GM06990 (cell line): ENCODE measurements at regions not wholly inside any gene's neighbourhood (a gene's known extent, or its start where the extent isn't known, plus 50 kb on each side); places are given as distances from the start of the nearest gene placed in this dataset.
"Not testable (repeated sequence)": the region's sequence is repeated elsewhere in the genome, so short reads cannot be mapped to it uniquely, and the experiment has no call there.

Experiments used
- DNase-seq: peaks from one replicate; pipeline ENCODE4 v3.0.0-alpha.2; 2011; ENCODE audit not compliant: insufficient read length; ENCODE audit errors: extremely low read depth
- H3K27me3 ChIP-seq: replicated peaks from 2 replicates; pipeline ENCODE4 v1.6.0; 2011; ENCODE audit warnings: low read length; ENCODE audit not compliant: control insufficient read depth, insufficient read depth
- H3K36me3 ChIP-seq: 2 replicates; pipeline ENCODE4 v1.5.1; 2011; ENCODE audit warnings: low read length; ENCODE audit not compliant: control insufficient read depth, insufficient read depth
- H3K4me3 ChIP-seq: replicated peaks from 2 replicates; pipeline ENCODE4 v1.5.1; 2011; ENCODE audit warnings: low read depth, mild to moderate bottlenecking, control low read depth, low read length
- TF ChIP-seq, protein P1 (sequence below): IDR thresholded peaks from 2 replicates; pipeline ENCODE4 v1.5.1; 2011; ENCODE audit warnings: low read length, control low read depth, mild to moderate bottlenecking, inconsistent platforms; ENCODE audit not compliant: insufficient read depth, poor library complexity, severe bottlenecking

DNA sequence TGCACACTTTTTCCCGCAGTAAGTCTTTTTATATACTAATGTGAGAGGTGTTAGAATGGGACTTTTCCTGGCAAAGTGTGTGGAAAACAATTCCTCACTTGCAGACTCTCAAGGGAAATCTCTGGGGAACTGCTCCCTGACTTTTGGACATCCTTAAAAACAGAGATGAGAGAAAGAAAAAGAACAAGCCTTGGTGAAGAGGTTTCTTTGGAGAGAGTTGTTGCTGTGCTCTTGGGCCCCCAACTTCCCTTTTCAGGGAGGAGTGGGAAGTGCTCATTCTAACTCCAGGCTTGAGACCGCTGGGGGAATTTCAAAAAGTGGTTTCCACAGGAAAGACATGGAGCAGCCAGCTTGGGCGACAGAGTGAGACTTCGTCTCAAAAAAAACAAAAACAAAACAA lies 142.6 kb upstream of the SPRED2 start:
- no peaks in the 10 kb centered on the region for H3K27me3 ChIP-seq
- TF ChIP-seq, protein P1, sequence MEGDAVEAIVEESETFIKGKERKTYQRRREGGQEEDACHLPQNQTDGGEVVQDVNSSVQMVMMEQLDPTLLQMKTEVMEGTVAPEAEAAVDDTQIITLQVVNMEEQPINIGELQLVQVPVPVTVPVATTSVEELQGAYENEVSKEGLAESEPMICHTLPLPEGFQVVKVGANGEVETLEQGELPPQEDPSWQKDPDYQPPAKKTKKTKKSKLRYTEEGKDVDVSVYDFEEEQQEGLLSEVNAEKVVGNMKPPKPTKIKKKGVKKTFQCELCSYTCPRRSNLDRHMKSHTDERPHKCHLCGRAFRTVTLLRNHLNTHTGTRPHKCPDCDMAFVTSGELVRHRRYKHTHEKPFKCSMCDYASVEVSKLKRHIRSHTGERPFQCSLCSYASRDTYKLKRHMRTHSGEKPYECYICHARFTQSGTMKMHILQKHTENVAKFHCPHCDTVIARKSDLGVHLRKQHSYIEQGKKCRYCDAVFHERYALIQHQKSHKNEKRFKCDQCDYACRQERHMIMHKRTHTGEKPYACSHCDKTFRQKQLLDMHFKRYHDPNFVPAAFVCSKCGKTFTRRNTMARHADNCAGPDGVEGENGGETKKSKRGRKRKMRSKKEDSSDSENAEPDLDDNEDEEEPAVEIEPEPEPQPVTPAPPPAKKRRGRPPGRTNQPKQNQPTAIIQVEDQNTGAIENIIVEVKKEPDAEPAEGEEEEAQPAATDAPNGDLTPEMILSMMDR, result no peak
- no peak for DNase-seq
- no peaks in the 10 kb centered on the region for H3K36me3 ChIP-seq
- no peak overlapping the region for H3K4me3 ChIP-seq

DNA sequence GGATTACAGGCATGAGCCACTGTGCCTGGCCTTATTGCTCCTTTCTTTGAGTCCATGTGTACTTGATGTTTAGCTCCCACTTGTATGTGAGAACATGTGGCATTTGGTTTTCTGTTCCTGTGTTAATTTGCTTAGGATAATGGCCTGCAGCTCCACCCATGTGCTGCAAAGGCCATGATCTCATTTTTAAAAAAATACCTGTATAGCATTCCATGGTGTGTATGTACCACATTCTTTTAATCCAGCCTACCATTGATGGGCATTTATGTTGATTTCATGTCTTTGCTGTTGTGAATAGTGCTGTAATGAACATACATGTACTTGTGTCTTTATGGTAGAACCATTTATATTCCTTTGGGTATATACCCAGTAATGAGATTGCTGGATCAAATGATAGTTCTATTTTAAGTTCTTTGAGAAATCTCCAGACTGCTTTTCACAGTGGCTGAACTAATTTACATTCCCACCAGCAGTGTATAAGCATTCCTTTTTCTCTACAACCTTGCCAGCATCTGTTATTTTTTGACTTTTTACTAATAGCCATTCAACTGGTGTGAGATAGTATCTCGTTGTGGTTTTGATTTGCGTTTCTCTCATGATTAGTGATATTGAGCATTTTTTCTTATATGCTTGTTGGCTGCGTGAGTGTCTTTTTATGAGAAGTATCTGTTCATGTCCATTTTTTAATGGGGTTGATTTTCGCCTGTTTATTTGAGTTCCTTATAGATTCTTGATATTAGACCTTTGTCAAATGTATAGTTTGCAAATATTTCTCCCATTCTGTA lies 136.4 kb upstream of the SPRED2 start:
- H3K27me3 ChIP-seq, H3K36me3 ChIP-seq, H3K4me3 ChIP-seq, DNase-seq: not testable (repeated sequence)

DNA sequence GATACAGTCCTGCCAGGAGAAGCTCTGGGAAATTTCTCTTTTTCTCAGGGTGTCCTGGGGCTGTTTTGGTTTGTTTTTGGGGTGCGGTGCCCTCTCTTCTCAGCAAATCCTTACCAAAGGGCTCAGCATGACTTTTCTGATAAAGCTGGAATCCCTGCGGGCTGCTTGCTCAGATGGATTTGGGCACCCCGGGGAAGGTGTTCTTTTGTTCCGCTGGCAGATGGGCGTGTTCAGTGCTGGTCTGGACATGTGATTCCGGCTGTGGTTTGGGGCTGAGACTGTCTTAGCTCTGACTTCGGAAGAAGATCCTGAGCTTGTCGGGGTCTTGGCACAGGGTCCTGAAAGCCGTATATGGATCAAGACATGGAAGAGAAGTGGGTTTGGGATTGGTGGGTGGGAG lies 134.2 kb upstream of the SPRED2 start:
- no peak for DNase-seq
- no peaks in the 10 kb centered on the region for H3K36me3 ChIP-seq
- H3K4me3 ChIP-seq, result no peak overlapping the region
- H3K27me3 ChIP-seq, result no peaks in the 10 kb centered on the region
- TF ChIP-seq, protein P1, result no peak

DNA sequence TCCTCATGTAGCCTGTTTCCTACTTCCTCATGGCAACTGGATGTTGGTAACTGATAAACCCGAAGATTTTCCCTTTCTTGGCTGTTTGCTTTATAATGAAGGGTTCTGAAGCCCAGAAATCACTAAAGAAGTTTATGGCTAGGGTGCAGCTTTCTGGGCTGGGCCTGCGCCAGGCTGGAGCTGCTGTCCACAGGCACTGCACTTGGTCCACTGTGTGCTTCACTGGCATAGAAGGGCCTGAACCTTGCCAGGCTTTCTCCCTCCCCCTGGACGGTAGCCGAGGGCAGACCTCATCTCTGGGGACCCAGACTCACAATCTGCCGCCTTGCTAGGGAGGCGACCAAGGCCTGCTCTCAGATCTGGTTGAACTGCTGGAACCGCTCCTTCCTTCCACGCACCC lies 133.3 kb upstream of the SPRED2 start:
- TF ChIP-seq, protein P1, result no peak
- DNase-seq, result no peak

DNA sequence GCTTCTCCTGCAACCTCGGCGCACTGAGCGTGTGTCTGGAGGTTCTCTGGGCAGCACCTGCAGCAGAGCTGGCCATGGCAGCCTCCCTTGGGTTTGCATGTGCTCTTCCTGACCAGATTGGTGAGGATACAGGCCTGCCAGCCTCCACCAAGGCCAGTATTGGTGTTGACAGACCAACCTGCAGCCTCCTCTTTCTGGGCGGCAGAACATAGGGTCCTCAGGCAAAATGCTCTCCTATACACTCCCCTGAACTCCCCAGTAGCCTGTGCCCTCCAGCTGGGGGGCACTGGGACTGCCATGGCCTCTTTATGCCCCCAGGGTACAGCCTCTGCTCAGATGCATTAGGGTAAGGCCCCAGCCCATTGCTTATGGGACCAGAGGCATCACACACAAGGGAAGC lies 131.9 kb upstream of the SPRED2 start:
- TF ChIP-seq, protein P1, result no peak
- Histone ChIP-seq H3K4me3 (no peak overlapping the region), H3K27me3 (no peaks in the 10 kb centered on the region), H3K36me3 (no peaks in the 10 kb centered on the region)
- DNase-seq, result no peak

More for the DNA sequence above, 133.3 kb upstream of the SPRED2 start:
- H3K4me3 ChIP-seq, result no peak overlapping the region
- H3K27me3 ChIP-seq, result no peaks in the 10 kb centered on the region
- H3K36me3 ChIP-seq, result no peaks in the 10 kb centered on the region

DNA sequence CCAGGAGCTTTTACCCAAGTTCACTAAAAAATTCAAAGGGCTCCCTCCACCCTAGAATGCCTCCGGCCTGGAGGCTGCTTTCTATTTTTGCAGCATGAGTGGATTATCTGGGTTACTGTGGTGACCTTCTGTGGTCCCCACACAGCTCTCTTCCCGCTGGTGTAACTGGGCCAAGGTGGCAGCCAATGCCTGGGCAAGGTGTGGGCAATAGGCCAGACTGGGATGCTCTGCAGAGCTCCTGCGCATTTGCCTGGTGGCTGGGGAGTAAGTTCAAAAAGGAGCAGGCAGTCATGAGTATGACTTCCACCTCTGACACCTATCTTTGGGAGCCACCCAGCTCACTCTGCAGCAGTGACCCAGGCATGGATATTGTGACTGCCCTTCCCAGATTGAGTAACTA lies 130.5 kb upstream of the SPRED2 start:
- H3K27me3 ChIP-seq, result no peaks in the 10 kb centered on the region; the same call in 1 of the 2 replicates
- no peak overlapping the region for H3K4me3 ChIP-seq
- H3K36me3 ChIP-seq, result no peaks in the 10 kb centered on the region
- TF ChIP-seq, protein P1, result no peak
- DNase-seq, result no peak
